Effector CD4-positive, alpha-beta T cell (primary cell): ENCODE measurements at regions not wholly inside any gene's neighbourhood (a gene's known extent, or its start where the extent isn't known, plus 50 kb on each side); places are given as distances from the start of the nearest gene placed in this dataset.
"Not testable (repeated sequence)": the region's sequence is repeated elsewhere in the genome, so short reads cannot be mapped to it uniquely, and the experiment has no call there.

Experiments used
- DNase-seq: peaks from one replicate; pipeline ENCODE4 v3.0.0-alpha.2; 2020

DNA sequence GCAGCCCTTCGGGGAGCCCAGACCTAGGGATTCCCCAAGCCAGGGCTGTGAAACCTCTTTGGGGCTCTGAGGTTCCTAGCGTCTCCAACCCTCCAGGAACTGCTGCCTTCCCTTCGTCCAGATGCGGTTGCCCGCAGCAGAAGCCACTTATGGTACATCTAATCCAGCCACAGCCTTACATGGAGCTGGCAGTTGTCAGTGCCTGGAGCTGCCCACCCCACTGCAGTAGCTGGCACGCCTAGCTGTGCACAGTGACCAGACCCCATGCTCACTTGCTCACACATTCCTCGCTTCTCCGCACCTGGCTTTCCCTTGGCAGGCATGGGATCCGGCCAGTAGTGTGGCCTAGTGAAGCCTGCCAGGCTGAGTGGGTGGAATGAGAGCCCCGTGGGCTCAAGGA lies 547.6 kb downstream of the TBC1D32 start:
- DNase-seq, result no peak

DNA sequence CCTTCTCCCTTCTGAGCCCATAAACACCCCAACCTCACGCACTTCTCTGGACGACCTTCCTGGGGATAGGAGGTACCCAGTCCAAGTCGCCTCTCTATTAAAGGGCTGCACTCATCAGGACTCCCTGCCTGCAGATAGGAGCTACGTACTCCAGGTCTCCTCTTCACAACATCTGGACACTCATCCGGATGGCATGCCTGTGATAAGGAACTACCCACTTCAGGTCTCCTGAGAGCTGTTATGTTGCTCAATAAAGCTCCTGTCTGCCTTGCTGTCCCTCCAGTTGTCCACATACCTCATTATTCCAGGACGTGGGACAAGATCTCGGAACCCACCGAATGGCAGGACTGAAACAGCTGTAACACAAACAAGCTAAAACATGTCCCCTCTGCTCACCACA lies 548.0 kb downstream of the TBC1D32 start:
- no peak for DNase-seq

DNA sequence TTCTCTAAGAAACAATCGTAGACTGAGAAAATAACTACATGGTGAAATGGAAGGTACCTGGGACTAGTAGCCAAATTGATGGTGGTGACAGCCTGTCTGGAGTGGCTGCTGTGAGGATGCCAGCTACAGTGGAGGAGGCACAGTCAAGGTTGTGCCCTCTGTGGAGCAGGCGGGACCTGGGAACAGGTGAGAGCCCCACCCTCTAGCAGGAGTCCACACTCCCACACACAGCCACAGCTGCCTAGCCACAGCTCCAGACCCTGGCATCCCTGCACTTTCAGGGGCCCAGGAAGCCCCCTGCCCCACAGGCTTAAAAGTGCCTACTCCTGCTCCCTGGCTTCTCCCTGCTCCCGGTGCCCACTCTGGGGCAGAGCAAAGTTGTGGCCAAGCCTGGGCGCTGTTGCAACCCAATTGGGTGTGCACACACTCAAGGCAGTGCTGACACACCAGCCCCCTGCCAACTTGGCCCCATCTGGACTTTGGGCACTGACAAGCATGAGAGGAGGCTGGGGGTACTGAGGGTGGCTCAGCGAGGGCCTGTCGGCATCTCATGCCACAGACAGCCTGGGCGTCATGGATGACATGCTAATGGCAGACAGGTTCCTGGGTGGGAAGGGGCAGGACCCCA lies 548.7 kb downstream of the TBC1D32 start:
- no peak for DNase-seq

DNA sequence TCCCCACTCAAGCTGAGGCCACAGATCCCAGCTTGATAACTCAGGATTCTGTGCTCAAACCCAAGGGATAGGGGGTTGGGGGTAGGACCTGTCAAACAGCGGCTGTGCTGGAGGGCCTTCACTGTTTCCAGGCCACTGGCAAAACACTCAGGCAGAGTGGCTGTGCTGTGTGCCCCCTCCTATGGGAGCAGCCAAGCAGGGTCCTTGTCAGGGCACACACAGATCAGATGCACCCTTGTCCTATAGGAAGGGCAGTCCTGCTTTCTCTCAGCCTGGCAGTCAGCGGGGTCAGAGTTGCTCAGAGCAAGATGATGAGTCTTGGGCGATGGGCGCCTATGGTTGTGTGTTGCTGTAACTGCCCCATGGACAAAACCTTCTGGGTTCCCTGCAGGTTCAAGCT lies 554.8 kb downstream of the TBC1D32 start:
- DNase-seq, result no peak

DNA sequence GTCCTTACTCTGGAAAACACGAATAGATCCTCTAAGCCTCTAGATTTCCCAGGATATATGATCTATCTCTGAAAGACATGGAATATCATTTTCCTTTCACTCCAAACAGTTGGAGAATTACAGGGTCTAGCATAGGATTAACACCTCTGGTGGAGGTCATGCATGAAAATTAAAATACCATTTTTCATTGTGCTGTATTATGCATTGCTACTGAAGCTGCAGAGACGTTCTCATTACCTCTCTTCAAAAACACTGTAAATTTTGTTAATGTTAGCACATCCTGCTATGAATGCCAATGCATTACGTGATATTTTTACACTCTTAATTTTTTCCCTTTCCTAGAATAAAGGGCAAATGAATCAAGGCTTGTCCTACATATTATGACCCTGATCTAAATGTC lies 558.6 kb downstream of the TBC1D32 start:
- no peak for DNase-seq

DNA sequence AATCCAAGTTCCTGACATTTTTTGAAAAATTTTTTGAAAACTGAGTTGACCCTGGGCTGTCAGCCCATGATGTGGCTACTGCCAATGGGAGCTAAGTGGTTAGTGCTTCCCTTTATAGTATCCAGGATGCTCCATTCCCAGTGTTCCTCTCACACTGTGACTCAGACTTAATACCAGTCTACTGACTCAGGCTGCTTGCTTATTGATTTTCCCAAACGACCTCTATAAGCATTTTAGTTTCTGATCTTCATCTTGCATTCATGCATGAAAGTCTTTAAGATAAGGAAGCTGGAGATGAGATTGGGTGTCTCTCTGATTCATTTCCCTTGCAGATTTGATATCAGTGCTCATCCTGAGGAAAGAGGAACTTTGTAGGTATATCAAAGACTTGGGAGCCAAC lies 560.0 kb downstream of the TBC1D32 start:
- DNase-seq, result no peak

DNA sequence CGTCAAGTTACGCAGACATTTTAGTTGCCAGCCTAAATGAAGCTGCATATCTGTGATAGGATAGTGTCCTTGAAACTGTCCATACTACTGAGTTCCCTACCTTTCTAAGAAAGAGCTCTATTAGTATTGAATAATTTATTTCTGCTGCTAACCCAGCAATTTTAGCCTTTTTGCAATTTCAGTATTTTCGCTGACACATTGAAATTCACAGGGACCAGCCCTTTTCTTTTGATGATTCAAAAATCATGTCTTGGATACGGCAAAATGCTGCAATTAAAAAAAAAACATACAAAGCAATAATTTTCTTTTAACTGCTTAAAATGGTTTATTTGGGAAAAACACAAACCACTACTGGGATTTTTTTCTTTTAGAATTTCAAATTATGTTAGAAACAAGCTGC lies 563.3 kb downstream of the TBC1D32 start:
- DNase-seq, result no peak

DNA sequence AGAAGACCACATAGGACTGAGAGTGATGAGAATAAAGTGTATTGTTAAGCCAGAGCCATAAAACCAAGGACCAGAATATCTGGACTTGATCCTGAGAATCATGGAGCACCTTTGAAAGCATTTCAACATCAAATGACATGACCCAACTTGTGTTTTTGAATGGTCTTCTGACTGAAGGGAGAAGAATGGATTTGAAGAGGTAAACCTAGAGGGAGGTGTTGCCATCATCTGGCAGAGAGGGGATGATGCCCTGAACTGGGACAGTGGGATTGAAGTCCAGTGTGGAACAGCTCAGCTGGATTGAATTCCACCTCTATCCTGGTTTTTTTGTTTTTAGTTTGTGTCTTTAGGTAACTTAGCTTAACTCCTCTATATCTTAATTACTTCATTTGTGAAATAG lies 570.0 kb downstream of the TBC1D32 start:
- DNase-seq, result no peak

DNA sequence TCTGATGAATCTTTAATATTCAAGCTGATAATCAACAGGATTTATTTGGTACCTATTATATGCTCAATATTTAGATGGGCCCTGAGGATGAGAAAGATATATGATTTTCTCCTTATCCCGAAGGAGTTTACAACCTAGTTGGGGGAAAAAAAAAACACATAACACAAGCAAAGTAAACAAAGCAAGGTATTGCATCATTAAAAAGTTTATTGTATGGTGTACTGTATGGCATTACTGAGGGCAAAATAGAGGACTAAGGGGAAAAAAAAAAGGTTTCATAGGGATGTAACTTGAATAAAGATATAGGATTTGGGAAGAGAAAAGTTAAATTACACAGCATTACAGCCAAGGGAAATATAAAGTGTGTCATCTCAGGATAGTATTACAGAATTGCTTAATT lies 574.7 kb downstream of the TBC1D32 start:
- no peak for DNase-seq

DNA sequence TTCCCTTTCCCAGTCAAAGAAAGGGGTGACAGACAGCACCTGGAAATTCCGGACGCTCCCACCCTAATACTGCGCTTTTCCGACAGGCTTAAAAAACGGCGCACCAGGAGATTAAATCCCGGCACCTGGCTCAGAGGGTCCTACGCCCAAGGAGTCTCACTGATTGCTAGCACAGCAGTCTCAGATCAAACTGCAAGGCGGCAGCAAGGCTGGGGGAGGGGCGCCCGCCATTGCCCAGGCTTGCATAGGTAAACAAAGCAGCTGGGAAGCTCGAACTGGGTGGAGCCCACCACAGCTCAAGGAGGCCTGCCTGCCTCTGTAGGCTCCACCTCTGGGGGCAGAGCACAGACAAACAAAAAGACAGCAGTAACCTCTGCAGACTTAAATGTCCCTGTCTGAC lies 585.7 kb downstream of the TBC1D32 start:
- DNase-seq, result not testable (repeated sequence)

DNA sequence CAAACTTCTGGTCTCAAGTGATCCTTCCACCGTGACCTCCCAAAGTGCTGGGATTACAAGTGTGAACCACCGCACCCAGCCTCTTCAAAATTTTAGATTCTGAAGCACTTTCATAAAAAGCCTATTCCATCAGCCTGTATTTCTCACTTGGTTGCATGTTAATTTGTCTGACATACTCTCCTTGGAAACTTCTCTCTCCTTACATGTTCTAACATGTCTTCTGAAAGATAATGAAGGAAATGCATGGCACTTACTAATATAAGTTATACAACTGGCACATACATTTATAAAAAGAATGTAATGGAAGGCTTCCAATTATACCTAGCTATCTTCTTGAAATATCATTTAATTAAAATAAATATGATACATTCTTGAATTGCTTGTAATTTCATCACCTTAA lies 597.5 kb downstream of the TBC1D32 start:
- no peak for DNase-seq

DNA sequence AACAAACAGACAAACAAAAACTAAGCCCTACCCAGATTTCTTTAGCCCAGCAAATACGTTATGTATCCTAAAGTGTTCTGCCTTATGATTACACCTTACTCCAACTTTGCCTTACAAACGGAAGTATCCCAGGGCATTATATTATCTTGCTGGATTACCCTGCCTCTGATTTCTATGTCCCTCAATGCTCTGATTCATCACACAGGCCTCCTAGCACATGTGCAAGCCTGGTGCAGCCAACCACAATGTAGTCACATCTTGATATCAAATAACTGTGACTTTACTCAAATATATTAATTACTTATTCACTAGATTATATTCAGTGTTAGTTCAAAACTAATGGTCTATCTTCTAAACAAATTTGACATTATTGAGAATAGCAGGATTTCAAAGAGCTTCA lies 598.6 kb downstream of the TBC1D32 start:
- DNase-seq, result no peak

DNA sequence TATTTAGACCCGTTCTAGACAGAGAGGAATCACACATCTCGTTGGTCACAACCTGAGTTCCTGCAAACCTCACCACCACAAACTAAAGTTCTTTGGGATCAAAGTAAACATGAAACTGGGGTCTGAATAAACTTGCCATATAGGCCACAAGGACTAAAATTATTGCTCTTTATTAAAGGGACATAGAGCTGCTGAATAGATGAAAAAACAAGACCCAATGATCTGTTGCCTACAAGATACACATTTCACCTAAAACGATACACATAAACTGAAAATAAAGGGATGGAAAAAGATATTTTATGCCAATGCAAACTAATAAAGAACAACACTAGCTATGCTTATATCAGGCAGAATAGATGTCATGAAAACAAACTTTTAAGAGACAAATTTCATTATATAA lies 623.0 kb downstream of the TBC1D32 start:
- DNase-seq, result no peak

DNA sequence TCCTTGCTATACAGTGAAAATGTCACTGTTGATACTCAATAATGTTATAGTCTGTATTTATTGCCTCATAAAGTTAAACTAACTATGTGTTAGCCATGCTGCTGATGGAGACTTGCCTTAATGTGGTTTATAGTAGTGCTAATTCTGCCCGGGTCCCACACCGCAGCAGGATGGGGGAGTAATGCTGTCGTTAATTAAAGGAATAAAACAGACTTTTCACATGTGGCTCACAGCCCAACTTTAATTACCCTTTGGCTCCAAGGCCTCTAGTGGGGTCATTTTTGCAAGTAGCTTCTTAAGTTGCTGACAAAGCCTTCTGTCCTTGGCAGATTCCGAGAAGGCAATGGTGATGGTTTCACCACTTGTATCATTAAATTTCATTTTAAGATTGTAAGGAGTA lies 634.3 kb downstream of the TBC1D32 start:
- DNase-seq, result no peak

DNA sequence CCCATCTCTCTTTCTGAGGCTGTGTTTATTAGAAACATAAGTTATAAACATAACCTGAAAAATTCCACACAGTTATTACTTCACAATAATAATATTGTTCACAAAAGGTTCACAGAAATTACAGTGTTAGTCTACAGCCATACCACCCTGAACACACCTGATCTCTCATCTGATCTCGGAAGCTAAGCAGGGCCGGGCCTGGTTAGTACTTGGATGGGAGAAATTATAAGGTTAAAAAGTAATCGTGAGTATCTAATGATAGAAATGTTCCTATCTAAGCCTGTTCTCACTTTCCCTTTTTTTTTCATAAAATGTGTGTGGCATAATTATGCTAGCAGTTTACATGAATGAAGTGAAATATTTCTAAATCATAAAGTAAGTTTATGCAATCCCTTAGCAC lies 647.8 kb downstream of the TBC1D32 start:
- no peak for DNase-seq

DNA sequence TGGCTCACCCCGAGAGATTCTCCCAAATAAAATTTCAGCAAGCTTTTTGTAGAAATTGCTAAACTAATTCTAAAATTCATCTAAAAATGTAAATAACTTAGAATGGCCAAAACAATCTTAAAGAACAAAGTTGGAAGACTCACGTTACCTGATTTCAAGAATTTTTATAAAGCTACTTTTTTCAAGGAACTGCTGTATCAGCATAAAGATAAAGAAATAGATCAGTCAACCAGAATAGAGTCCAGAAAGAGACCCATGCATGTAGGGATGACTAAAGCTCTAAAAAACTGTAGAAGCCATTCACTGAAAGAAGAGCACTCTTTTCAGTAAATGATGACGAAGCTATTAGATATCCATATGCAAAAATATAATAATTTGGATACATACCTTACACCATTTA lies 652.1 kb downstream of the TBC1D32 start:
- no peak for DNase-seq

DNA sequence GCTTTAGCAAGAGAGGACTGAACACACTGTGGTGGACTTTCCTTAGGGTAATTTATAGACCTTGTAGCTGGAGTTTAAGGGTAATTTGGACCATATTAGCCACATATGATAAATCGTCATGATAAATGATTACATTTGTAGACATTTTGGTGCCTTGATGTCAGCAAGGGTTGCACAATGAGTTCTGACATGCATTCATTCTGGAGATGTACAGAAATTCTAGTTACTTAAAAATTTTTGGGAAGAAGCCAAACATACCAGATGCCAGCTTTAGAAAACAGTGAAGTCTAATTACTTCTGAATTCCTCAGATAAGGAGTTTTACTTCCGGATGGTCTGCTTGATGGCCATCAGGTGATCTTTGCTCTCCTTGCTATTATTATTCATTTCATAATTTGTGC lies 653.1 kb downstream of the TBC1D32 start:
- DNase-seq, result no peak

DNA sequence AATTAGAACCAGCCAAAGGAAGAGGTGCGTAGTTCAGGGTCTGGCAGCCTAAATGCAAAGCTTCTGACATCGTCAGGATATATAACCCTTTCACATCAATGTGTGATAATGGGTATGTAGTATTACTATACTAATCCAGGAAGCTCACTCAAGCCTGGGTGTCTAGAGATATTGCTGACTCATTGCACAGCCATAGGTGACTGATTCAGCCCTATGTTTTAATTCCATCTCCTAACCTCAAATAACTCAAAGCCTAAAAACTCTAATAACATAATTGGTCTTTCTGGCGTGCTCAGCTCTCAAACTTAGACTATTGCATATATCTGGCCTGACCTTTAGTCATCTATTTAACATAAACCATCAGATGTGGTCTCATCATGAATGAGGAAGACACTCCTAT lies 658.4 kb downstream of the TBC1D32 start:
- no peak for DNase-seq

DNA sequence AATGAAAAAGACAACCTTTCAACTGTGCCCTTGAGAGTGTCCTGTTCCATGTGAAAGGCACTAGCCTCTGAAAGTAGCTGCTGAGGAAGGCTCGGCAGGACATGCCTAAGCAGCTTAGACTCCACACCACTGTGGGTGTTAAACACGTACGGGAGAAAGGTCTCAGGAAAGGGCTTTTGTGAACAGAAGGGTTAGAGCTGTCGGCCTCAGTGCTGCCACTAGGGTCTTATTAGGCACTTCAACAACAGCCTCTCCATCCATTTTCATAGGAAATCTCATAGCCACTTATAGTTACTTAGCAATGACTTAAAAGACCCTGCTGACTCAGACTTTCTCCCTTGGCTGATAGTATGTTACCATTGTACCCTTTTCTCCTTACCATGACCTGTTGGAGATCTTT lies 662.8 kb downstream of the TBC1D32 start:
- no peak for DNase-seq

DNA sequence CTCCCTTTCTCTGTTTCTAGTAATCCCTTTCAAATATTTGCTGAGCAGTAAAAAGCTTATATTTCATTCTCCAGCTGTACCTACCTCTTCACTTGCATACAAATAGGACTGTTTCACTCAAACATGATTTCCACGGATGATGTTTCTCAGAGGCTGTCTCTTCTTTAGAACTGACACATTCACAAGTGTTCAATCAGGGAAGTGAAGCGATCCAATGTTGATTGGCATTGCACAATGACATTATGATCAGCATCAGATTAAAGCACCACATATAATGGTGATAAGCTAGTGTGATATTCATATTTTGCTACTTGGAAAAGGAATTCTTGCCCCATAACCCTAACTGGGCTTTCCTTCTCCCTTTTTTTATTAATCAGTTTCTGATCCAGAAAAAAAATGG lies 681.8 kb downstream of the TBC1D32 start:
- DNase-seq, result no peak

DNA sequence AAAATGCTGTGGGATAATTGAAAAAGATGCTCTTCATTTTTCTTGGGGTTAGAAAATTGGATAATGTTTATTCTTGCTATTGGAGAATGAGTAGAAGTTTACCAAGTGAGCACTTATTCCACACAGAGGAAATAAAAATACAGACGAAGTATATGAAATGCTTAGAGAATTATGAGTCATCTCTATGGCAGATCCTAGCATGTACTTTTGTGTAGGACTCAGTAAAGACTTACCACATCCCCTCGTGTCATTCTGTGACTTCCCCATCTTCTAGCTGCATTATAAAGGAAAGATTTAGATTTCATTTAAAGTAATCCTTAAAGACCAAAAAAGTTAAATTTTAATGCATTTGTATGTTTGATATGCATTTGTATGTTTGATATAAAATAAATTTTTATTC lies 685.6 kb downstream of the TBC1D32 start:
- no peak for DNase-seq

DNA sequence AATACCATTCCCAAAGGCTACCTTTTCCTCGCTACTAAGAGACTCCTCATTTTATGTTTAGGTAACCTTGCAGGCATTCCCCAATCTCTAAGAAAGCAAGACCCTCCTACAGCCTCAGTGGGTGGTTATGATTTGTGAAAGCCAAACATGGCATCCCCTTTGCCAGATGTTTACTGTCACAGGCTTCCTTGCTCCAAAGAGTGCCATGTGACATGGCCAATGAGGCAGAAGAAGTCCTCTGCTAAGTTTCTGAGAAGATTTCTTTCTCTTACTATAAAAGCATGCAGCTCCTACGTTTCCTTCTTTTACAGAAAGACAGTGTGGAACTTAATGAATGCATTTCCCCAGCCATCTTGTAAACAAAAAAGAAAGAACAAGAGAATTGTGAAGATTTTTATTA lies 688.2 kb downstream of the TBC1D32 start:
- DNase-seq, result no peak

DNA sequence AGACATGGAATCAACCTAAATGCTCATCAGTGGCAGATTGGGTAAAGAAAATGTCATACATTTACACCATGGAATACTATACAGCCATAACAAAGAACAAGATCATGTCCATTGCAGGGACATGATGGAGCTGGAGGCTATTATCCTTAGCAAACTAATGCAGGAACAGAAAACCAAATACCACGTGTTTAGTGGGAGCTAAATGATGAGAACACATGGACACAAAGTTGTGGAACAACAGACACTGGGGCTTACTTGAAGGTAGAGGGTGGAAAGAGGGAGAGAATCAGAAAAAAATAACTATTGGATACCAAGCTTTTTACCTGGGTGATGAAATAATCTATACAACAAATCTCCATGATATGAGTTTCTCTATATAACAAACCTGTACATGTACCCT lies 701.3 kb downstream of the TBC1D32 start:
- DNase-seq, result no peak

DNA sequence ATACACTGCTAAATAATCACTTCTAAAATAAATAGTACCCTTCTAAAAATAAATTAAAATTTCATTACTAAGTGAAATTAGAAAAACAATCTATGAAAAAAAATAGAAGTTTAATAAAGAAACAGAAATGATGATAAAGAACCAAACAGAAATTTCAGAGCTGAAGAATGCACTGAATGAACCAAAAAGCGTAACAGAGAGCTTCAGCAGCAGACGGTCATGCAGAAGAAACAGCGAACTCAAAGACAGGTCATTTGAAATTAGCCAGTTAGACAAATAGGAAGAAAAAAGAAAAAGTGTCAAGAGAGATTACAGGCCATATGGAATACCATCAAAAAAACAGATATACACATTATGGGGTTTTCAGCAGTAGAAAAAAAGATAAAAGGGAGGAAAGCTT lies 706.7 kb downstream of the TBC1D32 start:
- DNase-seq, result no peak

DNA sequence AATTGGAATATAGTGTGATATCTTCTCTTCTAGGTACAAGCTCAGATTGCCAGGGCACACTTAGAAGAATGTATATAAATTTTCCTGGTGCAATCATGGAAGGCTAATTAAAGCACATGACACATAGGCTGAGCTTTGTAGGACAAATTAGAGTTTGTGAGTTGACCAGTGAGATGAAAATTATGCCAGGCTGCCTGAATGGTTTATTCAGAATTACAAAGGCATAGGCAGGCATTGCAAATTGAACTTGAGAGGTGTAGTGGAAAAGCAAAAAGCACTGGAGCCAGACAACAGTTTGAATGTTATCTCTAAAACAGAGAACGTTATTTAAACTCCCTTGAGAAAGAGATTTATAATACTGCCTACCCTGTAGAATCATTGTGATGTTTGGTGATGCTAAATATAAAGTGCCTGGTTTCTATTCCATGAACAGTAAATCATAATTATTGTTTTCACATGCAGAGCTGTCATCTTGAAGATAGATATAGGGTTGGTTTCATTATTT lies 712.1 kb downstream of the TBC1D32 start:
- DNase-seq, result no peak

DNA sequence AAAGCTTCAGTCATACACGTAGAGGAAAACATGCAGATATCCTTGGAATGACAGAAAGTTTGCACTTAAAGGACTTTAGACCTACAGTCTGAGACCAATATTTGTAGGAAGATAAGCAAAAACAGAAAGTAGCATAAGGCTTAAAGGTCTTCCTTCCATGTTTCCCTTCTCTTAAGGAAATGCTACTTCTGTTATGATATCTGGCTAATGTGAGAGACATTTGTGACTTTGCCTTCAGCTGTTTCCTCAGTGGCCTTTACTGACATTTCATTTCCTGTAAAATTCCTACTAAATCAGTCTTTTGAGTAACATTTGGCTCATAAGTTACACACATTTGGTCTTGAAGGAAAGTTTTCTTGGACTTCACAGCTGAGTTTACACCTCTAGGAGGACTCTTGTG lies 713.4 kb downstream of the TBC1D32 start:
- DNase-seq, result no peak
